ENCODE measurements at regions not wholly inside any gene's neighbourhood (a gene's known extent, or its start where the extent isn't known, plus 50 kb on each side); places are given as distances from the start of the nearest gene placed in this dataset.
"Not testable (repeated sequence)": the region's sequence is repeated elsewhere in the genome, so short reads cannot be mapped to it uniquely, and the experiment has no call there.

DNA sequence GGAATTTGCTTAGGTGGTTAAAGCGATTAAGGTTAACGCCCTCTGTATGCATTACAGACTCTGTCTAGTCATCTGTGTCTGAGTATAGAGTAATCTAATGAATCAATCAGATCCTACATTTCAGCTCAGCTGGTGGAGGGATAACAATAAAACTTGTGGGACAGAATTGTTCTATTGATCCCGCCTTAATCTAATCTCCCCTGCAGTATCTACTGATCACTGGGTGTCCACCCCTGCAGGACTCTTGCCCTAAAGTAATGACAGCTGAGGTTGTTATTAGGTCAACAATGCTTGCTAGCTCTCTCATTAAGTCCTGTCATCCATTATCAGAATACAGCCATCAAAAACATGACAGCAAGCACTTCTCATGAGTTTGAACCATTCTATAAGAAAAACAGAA is 462.6 kb upstream of the TMEFF2 start:
- no peaks in the 10 kb centered on the region for H3K36me3 Mint-ChIP-seq (ENCODE audit: low read depth)
- no peaks in the 10 kb centered on the region for H3K4me1 Mint-ChIP-seq (ENCODE audit: low read depth)
- no peak for DNase-seq (ENCODE audit: low spot score)
- H3K27me3 Mint-ChIP-seq (ENCODE audit: low read depth): no peaks in the 10 kb centered on the region
- intact Hi-C loops (cut with micrococcal nuclease): no loop called here
- no peaks in the 10 kb centered on the region for H3K9me3 Mint-ChIP-seq
- no peak overlapping the region for H3K27ac Mint-ChIP-seq
- no peak overlapping the region for H3K4me3 Mint-ChIP-seq (ENCODE audit: low read depth)

- H3K27ac Mint-ChIP-seq: no peak overlapping the region
- no peak overlapping the region for H3K4me3 Mint-ChIP-seq (ENCODE audit: low read depth)
- intact Hi-C loops (cut with micrococcal nuclease): no loop called here
- H3K9me3 Mint-ChIP-seq: no peaks in the 10 kb centered on the region
- H3K36me3 Mint-ChIP-seq (ENCODE audit: low read depth): no peaks in the 10 kb centered on the region
- no peaks in the 10 kb centered on the region for H3K27me3 Mint-ChIP-seq (ENCODE audit: low read depth)
- DNase-seq (ENCODE audit: low spot score): no peak
- H3K4me1 Mint-ChIP-seq (ENCODE audit: low read depth): no peaks in the 10 kb centered on the region
These were observed 461.2 kb upstream of the TMEFF2 start for GRCh38 chr2:192655916-192656315.

- no peak overlapping the region for H3K27ac Mint-ChIP-seq
- no peak for DNase-seq (ENCODE audit: low spot score)
- intact Hi-C loops (cut with micrococcal nuclease): no loop called here
- no peaks in the 10 kb centered on the region for H3K36me3 Mint-ChIP-seq (ENCODE audit: low read depth)
- no peaks in the 10 kb centered on the region for H3K27me3 Mint-ChIP-seq (ENCODE audit: low read depth)
- H3K4me3 Mint-ChIP-seq (ENCODE audit: low read depth): no peak overlapping the region
- H3K9me3 Mint-ChIP-seq: no peaks in the 10 kb centered on the region
- no peaks in the 10 kb centered on the region for H3K4me1 Mint-ChIP-seq (ENCODE audit: low read depth)
These were observed 451.3 kb upstream of the TMEFF2 start for GRCh38 chr2:192645811-192646598.

- no peak for DNase-seq (ENCODE audit: low spot score)
- Mint-ChIP-seq H3K27ac (no peak overlapping the region), H3K27me3 (ENCODE audit: low read depth) (no peaks in the 10 kb centered on the region), H3K4me1 (ENCODE audit: low read depth) (no peaks in the 10 kb centered on the region), H3K9me3 (no peaks in the 10 kb centered on the region), H3K36me3 (ENCODE audit: low read depth) (no peaks in the 10 kb centered on the region), H3K4me3 (ENCODE audit: low read depth) (no peak overlapping the region)
- intact Hi-C loops (cut with micrococcal nuclease): no loop called here
These were observed 439.8 kb upstream of the TMEFF2 start for GRCh38 chr2:192634557-192634956.

GRCh38 chr2:192628017-192628416 is 433.3 kb upstream of the TMEFF2 start:
- intact Hi-C loops (cut with micrococcal nuclease): no loop called here
- Mint-ChIP-seq H3K27ac (no peak overlapping the region), H3K4me1 (ENCODE audit: low read depth) (no peaks in the 10 kb centered on the region), H3K27me3 (ENCODE audit: low read depth) (no peaks in the 10 kb centered on the region), H3K36me3 (ENCODE audit: low read depth) (no peaks in the 10 kb centered on the region), H3K9me3 (no peaks in the 10 kb centered on the region), H3K4me3 (ENCODE audit: low read depth) (no peak overlapping the region)
- DNase-seq (ENCODE audit: low spot score): no peak

DNA sequence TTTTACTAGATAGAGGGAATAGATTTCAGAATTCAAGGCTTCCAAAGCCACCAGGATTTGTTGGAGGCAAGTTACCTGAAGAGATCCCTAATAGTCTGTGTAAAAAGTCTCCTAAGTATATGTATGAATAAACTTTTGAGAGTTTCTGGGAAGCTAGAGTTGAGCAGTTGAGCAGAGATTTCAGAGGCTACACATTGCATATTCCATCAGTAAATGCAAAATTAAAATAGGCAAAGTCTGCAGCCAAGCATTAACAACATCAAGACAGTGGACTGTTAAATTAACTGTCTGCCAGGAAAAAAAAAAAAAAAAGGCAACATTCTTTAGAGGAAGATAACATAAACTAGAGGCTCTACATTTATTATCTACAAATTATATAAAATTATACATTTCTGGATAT is 420.4 kb upstream of the TMEFF2 start:
- no peak for DNase-seq (ENCODE audit: low spot score)
- no peak overlapping the region for H3K27ac Mint-ChIP-seq
- intact Hi-C loops (cut with micrococcal nuclease): no loop called here
- H3K4me3 Mint-ChIP-seq (ENCODE audit: low read depth): no peak overlapping the region
- H3K27me3 Mint-ChIP-seq (ENCODE audit: low read depth): no peaks in the 10 kb centered on the region
- no peaks in the 10 kb centered on the region for H3K36me3 Mint-ChIP-seq (ENCODE audit: low read depth)
- H3K4me1 Mint-ChIP-seq (ENCODE audit: low read depth): no peaks in the 10 kb centered on the region
- no peaks in the 10 kb centered on the region for H3K9me3 Mint-ChIP-seq

GRCh38 chr2:192604295-192604694 is 409.6 kb upstream of the TMEFF2 start:
- no peak overlapping the region for H3K27ac Mint-ChIP-seq
- intact Hi-C loops (cut with micrococcal nuclease): no loop called here
- H3K27me3 Mint-ChIP-seq (ENCODE audit: low read depth): no peaks in the 10 kb centered on the region
- no peaks in the 10 kb centered on the region for H3K4me1 Mint-ChIP-seq (ENCODE audit: low read depth)
- no peaks in the 10 kb centered on the region for H3K9me3 Mint-ChIP-seq
- no peaks in the 10 kb centered on the region for H3K36me3 Mint-ChIP-seq (ENCODE audit: low read depth)
- H3K4me3 Mint-ChIP-seq (ENCODE audit: low read depth): no peak overlapping the region
- DNase-seq (ENCODE audit: low spot score): no peak

GRCh38 chr2:192598649-192599048 is 403.9 kb upstream of the TMEFF2 start:
- H3K36me3 Mint-ChIP-seq (ENCODE audit: low read depth); H3K9me3 Mint-ChIP-seq; H3K27ac Mint-ChIP-seq; H3K4me1 Mint-ChIP-seq (ENCODE audit: low read depth); intact Hi-C loops (cut with micrococcal nuclease); H3K4me3 Mint-ChIP-seq (ENCODE audit: low read depth); H3K27me3 Mint-ChIP-seq (ENCODE audit: low read depth); DNase-seq (ENCODE audit: low spot score): not testable (repeated sequence)

DNA sequence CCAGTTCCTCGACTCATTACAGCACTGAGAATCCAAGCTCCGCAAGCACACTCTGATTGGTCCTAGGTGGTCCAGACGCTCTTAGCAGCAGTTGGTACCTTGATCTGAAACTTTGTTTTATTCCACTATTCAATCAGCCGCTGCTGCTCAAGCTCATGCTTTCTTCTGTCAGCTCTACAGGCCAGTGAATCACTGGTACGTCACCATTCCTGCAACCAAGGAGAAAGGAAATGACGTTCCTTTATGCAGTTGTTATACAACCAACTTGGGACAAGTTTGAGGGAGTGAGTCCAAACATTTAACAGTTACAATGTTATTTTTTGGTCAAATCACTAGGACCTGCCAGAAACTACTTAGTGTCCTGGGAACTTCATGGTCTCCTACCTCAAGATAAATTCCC is 398.8 kb upstream of the TMEFF2 start:
- H3K4me3 Mint-ChIP-seq (ENCODE audit: low read depth): no peak overlapping the region
- intact Hi-C loops (cut with micrococcal nuclease): no loop called here
- DNase-seq (ENCODE audit: low spot score): no peak
- H3K27me3 Mint-ChIP-seq (ENCODE audit: low read depth): no peaks in the 10 kb centered on the region
- no peaks in the 10 kb centered on the region for H3K36me3 Mint-ChIP-seq (ENCODE audit: low read depth)
- no peak overlapping the region for H3K27ac Mint-ChIP-seq
- no peaks in the 10 kb centered on the region for H3K9me3 Mint-ChIP-seq
- no peaks in the 10 kb centered on the region for H3K4me1 Mint-ChIP-seq (ENCODE audit: low read depth)

DNA sequence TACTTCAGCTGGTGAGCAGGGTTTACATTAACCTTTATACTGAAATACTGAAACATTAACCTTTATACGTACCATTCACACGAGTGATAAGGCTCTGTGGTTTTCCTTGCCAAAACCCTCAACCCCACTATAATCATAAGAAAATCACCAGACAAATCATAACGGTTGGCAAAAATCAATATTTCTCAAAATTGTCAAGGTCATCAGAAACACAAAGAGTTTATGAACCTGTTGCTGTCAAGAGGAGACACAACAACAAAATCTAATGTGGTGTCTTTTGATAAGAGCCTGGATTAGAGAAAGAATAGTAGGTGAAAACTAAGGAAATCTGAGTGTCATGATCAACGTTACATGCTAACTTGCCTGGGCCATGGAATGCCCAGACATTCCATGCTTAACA is 396.9 kb upstream of the TMEFF2 start:
- no peak overlapping the region for H3K4me3 Mint-ChIP-seq (ENCODE audit: low read depth)
- no peak overlapping the region for H3K27ac Mint-ChIP-seq
- H3K9me3 Mint-ChIP-seq: no peaks in the 10 kb centered on the region
- no peaks in the 10 kb centered on the region for H3K36me3 Mint-ChIP-seq (ENCODE audit: low read depth)
- intact Hi-C loops (cut with micrococcal nuclease): no loop called here
- H3K4me1 Mint-ChIP-seq (ENCODE audit: low read depth): no peaks in the 10 kb centered on the region
- no peak for DNase-seq (ENCODE audit: low spot score)
- no peaks in the 10 kb centered on the region for H3K27me3 Mint-ChIP-seq (ENCODE audit: low read depth)

DNA sequence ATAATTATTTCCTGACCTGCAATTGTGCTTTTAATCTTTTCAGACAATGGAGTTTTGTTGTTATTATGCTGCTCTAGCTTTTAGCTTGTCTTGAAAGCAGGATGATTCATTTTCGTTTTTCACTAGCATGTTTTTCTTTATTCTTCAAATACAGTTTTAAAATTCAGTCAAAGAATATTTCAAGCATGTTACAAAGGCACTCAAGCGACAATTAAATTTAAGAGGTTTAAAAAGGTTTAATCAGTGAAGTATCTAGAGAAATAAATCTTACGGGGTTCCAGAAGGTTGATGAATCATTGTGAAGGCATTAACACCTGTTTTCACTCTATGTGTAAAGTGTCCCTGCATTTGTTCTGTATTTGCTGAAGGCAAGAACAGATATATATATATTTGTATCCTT is 390.7 kb upstream of the TMEFF2 start:
- no peaks in the 10 kb centered on the region for H3K36me3 Mint-ChIP-seq (ENCODE audit: low read depth)
- no peaks in the 10 kb centered on the region for H3K27me3 Mint-ChIP-seq (ENCODE audit: low read depth)
- H3K4me3 Mint-ChIP-seq (ENCODE audit: low read depth): no peak overlapping the region
- no peak for DNase-seq (ENCODE audit: low spot score)
- H3K4me1 Mint-ChIP-seq (ENCODE audit: low read depth): no peaks in the 10 kb centered on the region
- no peaks in the 10 kb centered on the region for H3K9me3 Mint-ChIP-seq
- intact Hi-C loops (cut with micrococcal nuclease): no loop called here
- H3K27ac Mint-ChIP-seq: no peak overlapping the region

DNA sequence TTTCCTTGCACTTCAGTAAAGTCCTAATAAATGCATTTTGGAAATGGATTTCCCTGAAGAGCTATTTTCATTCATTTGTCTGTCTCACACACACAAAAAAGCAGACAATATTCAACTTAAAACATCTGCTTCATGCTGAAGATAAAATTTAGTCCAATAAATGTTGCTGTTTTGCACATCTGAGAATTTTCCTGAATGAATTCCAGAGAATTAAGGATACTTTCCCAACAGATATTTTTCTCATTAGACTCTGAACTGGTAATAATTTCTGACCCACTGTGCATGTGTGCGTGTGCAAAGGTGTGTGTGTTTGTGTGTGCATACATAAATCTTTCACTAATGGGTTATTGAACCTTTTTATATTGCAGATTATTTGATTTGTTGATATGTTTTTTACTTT is 390.2 kb upstream of the TMEFF2 start:
- Mint-ChIP-seq H3K27me3 (ENCODE audit: low read depth) (no peaks in the 10 kb centered on the region), H3K27ac (no peak overlapping the region), H3K36me3 (ENCODE audit: low read depth) (no peaks in the 10 kb centered on the region), H3K9me3 (no peaks in the 10 kb centered on the region), H3K4me1 (ENCODE audit: low read depth) (no peaks in the 10 kb centered on the region), H3K4me3 (ENCODE audit: low read depth) (no peak overlapping the region)
- intact Hi-C loops (cut with micrococcal nuclease): no loop called here
- no peak for DNase-seq (ENCODE audit: low spot score)

DNA sequence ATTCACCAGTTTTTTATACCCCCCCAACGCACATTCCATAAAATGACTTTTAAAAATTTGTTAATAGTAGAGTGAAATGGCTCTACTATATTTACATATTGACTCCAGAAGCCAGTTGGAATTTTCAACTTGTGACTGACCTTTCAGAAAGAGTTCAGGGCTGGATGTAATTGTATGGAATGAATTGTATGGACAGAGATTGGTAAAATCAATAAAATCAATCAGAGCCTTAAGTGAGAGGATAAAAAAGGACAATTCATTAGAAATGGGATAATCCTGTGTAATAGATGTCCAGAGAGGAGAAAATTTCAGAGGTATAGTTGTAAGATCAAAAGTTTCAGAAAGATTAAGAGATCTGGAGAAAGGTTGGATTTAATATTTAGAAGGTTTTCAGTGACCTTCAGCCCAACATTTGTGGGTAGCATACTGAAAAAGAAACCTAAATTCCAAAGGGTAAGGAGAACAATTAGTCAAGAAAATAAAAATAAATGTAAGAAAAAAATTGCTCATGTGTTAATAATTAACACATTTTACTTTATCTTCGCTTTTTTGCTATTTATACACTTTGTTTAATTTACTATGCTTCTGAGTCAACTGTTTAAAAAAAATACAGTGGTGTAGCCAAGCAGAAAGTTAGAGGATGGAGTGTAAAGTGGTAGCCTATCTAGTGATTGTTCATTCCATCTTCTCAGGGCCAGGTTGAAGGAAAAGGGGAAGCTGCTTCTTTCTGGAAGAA is 385.4 kb upstream of the TMEFF2 start:
- H3K27ac Mint-ChIP-seq: no peak overlapping the region
- intact Hi-C loops (cut with micrococcal nuclease): no loop called here
- H3K9me3 Mint-ChIP-seq: no peaks in the 10 kb centered on the region
- no peak for DNase-seq (ENCODE audit: low spot score)
- no peaks in the 10 kb centered on the region for H3K27me3 Mint-ChIP-seq (ENCODE audit: low read depth)
- no peaks in the 10 kb centered on the region for H3K36me3 Mint-ChIP-seq (ENCODE audit: low read depth)
- no peak overlapping the region for H3K4me3 Mint-ChIP-seq (ENCODE audit: low read depth)
- H3K4me1 Mint-ChIP-seq (ENCODE audit: low read depth): no peaks in the 10 kb centered on the region
